ENCODE measurements at regions not wholly inside any gene's neighbourhood (a gene's known extent, or its start where the extent isn't known, plus 50 kb on each side); places are given as distances from the start of the nearest gene placed in this dataset.

- Mint-ChIP-seq H3K27ac (ENCODE audit: unreplicated experiment) (no peak overlapping the region), H3K36me3 (ENCODE audit: unreplicated experiment) (no peaks in the 10 kb centered on the region), H3K9me3 (ENCODE audit: unreplicated experiment) (peaks cover 9% of the 10 kb centered on the region), H3K4me3 (ENCODE audit: unreplicated experiment) (no peak overlapping the region), H3K4me1 (ENCODE audit: unreplicated experiment) (no peaks in the 10 kb centered on the region), H3K27me3 (ENCODE audit: unreplicated experiment) (no peaks in the 10 kb centered on the region)
- TF ChIP-seq, protein P1, sequence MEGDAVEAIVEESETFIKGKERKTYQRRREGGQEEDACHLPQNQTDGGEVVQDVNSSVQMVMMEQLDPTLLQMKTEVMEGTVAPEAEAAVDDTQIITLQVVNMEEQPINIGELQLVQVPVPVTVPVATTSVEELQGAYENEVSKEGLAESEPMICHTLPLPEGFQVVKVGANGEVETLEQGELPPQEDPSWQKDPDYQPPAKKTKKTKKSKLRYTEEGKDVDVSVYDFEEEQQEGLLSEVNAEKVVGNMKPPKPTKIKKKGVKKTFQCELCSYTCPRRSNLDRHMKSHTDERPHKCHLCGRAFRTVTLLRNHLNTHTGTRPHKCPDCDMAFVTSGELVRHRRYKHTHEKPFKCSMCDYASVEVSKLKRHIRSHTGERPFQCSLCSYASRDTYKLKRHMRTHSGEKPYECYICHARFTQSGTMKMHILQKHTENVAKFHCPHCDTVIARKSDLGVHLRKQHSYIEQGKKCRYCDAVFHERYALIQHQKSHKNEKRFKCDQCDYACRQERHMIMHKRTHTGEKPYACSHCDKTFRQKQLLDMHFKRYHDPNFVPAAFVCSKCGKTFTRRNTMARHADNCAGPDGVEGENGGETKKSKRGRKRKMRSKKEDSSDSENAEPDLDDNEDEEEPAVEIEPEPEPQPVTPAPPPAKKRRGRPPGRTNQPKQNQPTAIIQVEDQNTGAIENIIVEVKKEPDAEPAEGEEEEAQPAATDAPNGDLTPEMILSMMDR (IDR thresholded peaks at IDR 0.05), result no peak
- peak; percentile 72 for DNase-seq (ENCODE audit: extremely low spot score, unreplicated experiment)
Observed at GRCh38 chr14:105855246-105855892, 329.0 kb downstream of the TMEM121 start.

DNA sequence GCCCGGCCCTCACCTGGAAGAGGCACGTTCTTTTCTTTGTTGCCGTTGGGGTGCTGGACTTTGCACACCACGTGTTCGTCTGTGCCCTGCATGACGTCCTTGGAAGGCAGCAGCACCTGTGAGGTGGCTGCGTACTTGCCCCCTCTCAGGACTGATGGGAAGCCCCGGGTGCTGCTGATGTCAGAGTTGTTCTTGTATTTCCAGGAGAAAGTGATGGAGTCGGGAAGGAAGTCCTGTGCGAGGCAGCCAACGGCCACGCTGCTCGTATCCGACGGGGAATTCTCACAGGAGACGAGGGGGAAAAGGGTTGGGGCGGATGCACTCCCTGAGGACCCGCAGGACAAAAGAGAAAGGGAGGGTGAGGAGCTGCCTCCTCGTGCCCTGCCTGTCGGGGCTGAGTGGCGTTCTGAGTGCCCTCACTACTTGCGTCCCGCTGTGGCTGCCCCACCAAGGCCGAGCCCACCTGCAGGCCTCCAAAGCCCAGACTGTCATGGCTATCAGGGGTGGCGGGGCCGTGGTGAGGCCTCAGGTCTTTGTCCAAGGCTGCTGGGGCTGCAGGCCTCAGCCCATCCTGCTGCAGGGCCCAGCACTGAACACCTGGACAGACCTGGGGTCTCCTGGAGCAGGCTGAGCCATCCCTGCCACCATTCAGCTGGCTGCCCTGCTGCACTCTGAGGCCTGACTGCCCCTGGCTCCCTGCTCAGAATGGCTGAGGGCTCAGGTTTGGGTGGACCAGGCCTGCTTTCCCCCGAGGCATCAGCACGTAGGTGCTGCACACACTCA lies 329.7 kb downstream of the TMEM121 start:
- H3K27ac Mint-ChIP-seq (ENCODE audit: unreplicated experiment), result no peak overlapping the region
- peaks cover 9% of the 10 kb centered on the region for H3K9me3 Mint-ChIP-seq (ENCODE audit: unreplicated experiment)
- no peaks in the 10 kb centered on the region for H3K36me3 Mint-ChIP-seq (ENCODE audit: unreplicated experiment)
- peak; percentile 85 for DNase-seq (ENCODE audit: extremely low spot score, unreplicated experiment)
- TF ChIP-seq, protein P1 (IDR thresholded peaks at IDR 0.05), result no peak
- H3K4me3 Mint-ChIP-seq (ENCODE audit: unreplicated experiment), result no peak overlapping the region
- H3K27me3 Mint-ChIP-seq (ENCODE audit: unreplicated experiment), result no peaks in the 10 kb centered on the region
- no peaks in the 10 kb centered on the region for H3K4me1 Mint-ChIP-seq (ENCODE audit: unreplicated experiment)

DNA sequence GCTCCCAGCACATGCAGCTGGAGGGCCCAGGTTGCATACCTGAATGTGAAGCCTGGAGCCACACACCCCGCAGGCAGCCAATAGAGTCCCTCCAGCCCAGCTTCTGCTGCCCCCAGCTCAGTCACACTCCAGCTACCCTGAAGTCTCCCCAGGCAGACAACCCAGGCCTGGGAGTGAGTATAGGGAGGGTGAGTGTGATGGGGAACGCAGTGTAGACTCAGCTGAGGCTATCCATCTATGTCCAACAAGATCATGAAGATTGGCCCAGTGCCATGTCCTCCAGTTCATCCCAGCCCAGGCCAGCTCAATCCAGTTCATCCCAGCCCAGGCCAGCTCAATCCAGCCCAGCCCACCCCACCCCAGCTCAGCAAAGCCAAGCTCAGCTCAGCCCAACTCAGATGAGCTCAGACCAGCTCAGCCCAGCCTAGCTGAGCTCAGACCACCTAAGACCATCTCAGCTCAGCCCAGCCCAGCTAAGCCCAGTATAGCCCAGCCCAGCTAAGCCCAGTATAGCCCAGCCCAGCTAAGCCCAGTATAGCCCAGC lies 330.4 kb downstream of the TMEM121 start:
- H3K36me3 Mint-ChIP-seq (ENCODE audit: unreplicated experiment), result no peaks in the 10 kb centered on the region
- H3K4me1 Mint-ChIP-seq (ENCODE audit: unreplicated experiment), result no peaks in the 10 kb centered on the region
- H3K27ac Mint-ChIP-seq (ENCODE audit: unreplicated experiment), result no peak overlapping the region
- TF ChIP-seq, protein P1 (IDR thresholded peaks at IDR 0.05), result no peak
- no peaks in the 10 kb centered on the region for H3K27me3 Mint-ChIP-seq (ENCODE audit: unreplicated experiment)
- H3K4me3 Mint-ChIP-seq (ENCODE audit: unreplicated experiment), result no peak overlapping the region
- H3K9me3 Mint-ChIP-seq (ENCODE audit: unreplicated experiment), result peaks cover 13% of the 10 kb centered on the region
- no peak for DNase-seq (ENCODE audit: extremely low spot score, unreplicated experiment)

DNA sequence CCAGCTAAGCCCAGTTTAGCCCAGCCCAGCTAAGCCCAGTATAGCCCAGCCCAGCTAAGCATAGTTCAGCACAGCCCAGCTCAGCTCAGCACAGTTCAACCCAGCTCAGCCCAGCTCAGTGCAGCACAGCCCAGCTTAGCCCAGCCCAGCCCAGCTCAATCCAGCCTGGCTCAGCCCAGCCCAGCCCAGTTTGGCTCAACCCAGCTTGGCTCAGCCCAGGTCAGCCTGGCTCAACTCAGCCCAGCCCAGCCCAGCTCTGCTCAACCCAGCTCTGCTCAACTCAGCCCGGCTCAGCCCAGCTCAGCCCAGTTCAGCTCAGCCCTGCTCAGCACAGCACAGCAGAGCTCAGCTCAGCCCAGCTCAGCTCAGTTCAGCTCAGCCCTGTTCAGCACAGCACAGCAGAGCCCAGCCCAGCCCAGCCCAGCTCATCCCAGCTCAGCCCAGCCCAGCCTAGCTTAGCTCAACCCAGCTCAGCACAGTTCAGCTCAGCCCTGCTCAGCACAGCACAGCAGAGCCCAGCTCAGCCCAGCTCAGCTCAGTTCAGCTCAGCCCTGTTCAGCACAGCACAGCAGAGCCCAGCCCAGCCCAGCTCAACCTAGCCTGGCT lies 330.9 kb downstream of the TMEM121 start:
- Mint-ChIP-seq H3K9me3 (ENCODE audit: unreplicated experiment) (peaks cover 18% of the 10 kb centered on the region), H3K36me3 (ENCODE audit: unreplicated experiment) (no peaks in the 10 kb centered on the region), H3K4me1 (ENCODE audit: unreplicated experiment) (no peaks in the 10 kb centered on the region), H3K27ac (ENCODE audit: unreplicated experiment) (no peak overlapping the region), H3K4me3 (ENCODE audit: unreplicated experiment) (no peak overlapping the region), H3K27me3 (ENCODE audit: unreplicated experiment) (no peaks in the 10 kb centered on the region)
- TF ChIP-seq, protein P1 (IDR thresholded peaks at IDR 0.05), result no peak
- DNase-seq (ENCODE audit: extremely low spot score, unreplicated experiment), result peak; percentile 82

Measured in osteocyte (in vitro differentiated cells).